DND-41 (cell line): ENCODE measurements at regions not wholly inside any gene's neighbourhood (a gene's known extent, or its start where the extent isn't known, plus 50 kb on each side); places are given as distances from the start of the nearest gene placed in this dataset.
"Not testable (repeated sequence)": the region's sequence is repeated elsewhere in the genome, so short reads cannot be mapped to it uniquely, and the experiment has no call there.

Experiments
- EZH2 ChIP-seq: IDR thresholded peaks from 3 replicates; pipeline ENCODE4 v1.6.1; 2012; ENCODE audit warnings: borderline replicate concordance, low read depth, mild to moderate bottlenecking, moderate library complexity, low read length, inconsistent platforms; ENCODE audit not compliant: severe bottlenecking
- TF ChIP-seq, protein P1 (sequence below): IDR thresholded peaks from 2 replicates; pipeline ENCODE4 v1.5.1; 2012; ENCODE audit warnings: borderline replicate concordance, low read length, moderate library complexity, mild to moderate bottlenecking; ENCODE audit not compliant: poor library complexity, severe bottlenecking; ENCODE audit errors: extremely low read depth

DNA sequence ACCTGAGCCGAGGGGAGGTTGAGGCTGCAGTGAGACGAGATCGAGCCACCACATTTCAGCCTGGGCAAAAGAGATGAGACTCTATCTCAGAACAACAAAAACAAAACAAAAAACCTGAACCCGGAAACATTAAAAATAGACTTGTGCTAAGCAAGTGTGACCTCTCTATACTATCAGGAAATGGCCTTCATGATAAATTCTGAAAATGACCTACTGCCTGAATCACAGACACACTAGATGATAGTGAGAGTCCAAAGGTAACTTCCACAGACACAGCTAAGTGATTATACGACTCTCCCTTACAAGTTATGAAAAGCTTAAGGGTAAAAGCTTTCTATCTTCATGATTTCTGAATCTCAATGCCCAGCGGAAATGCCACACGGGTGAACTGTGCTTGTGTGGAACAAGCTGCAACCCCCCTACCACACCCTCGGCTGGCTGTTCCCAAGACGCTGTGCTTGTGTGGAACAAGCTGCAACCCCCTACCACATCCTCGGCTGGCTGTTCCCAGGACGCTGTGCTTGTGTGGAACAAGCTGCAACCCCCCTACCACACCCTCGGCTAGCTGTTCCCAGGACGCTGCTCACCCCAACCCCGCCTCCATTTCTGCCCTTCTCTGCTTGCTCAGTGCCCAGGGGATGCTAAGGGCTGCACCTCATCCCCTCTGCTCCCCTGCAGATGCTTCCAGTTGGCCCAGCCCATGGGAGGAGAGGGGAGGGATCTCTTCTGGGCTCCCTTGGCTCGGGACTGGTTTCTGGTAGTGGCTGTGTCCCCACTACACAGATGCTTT lies 56.2 kb upstream of the TNK2 start:
- TF ChIP-seq, protein P1, sequence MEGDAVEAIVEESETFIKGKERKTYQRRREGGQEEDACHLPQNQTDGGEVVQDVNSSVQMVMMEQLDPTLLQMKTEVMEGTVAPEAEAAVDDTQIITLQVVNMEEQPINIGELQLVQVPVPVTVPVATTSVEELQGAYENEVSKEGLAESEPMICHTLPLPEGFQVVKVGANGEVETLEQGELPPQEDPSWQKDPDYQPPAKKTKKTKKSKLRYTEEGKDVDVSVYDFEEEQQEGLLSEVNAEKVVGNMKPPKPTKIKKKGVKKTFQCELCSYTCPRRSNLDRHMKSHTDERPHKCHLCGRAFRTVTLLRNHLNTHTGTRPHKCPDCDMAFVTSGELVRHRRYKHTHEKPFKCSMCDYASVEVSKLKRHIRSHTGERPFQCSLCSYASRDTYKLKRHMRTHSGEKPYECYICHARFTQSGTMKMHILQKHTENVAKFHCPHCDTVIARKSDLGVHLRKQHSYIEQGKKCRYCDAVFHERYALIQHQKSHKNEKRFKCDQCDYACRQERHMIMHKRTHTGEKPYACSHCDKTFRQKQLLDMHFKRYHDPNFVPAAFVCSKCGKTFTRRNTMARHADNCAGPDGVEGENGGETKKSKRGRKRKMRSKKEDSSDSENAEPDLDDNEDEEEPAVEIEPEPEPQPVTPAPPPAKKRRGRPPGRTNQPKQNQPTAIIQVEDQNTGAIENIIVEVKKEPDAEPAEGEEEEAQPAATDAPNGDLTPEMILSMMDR, result not testable (repeated sequence)
- TF ChIP-seq EZH2, result not testable (repeated sequence)
